HG03060 (cell line): ENCODE measurements at regions not wholly inside any gene's neighbourhood (a gene's known extent, or its start where the extent isn't known, plus 50 kb on each side); places are given as distances from the start of the nearest gene placed in this dataset.

ENCODE experiments used
- ATAC-seq: cut with Tn5 transposase; IDR thresholded peaks from one replicate; pipeline ENCODE4 v1.9.1; 2021; ENCODE audit warnings: low read depth, moderate number of reproducible peaks; ENCODE audit not compliant: unreplicated experiment

GRCh38 chr4:100852326-100852725 lies 334.5 kb upstream of the EMCN start:
- no peak for ATAC-seq

- ATAC-seq: no peak
Observed at GRCh38 chr4:100849319-100849718, 331.5 kb upstream of the EMCN start.

GRCh38 chr4:100848841-100849240 lies 331.0 kb upstream of the EMCN start:
- ATAC-seq: peak; percentile 70

- no peak for ATAC-seq
Observed at GRCh38 chr4:100843910-100844309, 326.1 kb upstream of the EMCN start.

GRCh38 chr4:100842856-100843255 lies 325.0 kb upstream of the EMCN start:
- ATAC-seq: no peak

GRCh38 chr4:100841911-100842310 lies 324.1 kb upstream of the EMCN start:
- no peak for ATAC-seq

- ATAC-seq: no peak
Observed at GRCh38 chr4:100839712-100840111, 321.9 kb upstream of the EMCN start.

- ATAC-seq: no peak
Observed at GRCh38 chr4:100838286-100838685, 320.5 kb upstream of the EMCN start.

GRCh38 chr4:100836929-100837328 lies 319.1 kb upstream of the EMCN start:
- no peak for ATAC-seq

- no peak for ATAC-seq
Observed at GRCh38 chr4:100834616-100835015, 316.8 kb upstream of the EMCN start.

- no peak for ATAC-seq
Observed at GRCh38 chr4:100833906-100834305, 316.1 kb upstream of the EMCN start.

- no peak for ATAC-seq
Observed at GRCh38 chr4:100828986-100829685, 311.3 kb upstream of the EMCN start.

GRCh38 chr4:100828364-100828763 lies 310.5 kb upstream of the EMCN start:
- no peak for ATAC-seq

- ATAC-seq: no peak
Observed at GRCh38 chr4:100827756-100828155, 309.9 kb upstream of the EMCN start.

GRCh38 chr4:100826808-100827548 lies 309.2 kb upstream of the EMCN start:
- ATAC-seq: no peak

GRCh38 chr4:100826067-100826466 lies 308.2 kb upstream of the EMCN start:
- no peak for ATAC-seq

GRCh38 chr4:100823993-100824323 lies 306.1 kb upstream of the EMCN start:
- ATAC-seq: no peak

GRCh38 chr4:100823066-100823992 lies 305.5 kb upstream of the EMCN start:
- peak; percentile 71 for ATAC-seq

- ATAC-seq: no peak
Observed at GRCh38 chr4:100820249-100820648, 302.4 kb upstream of the EMCN start.

GRCh38 chr4:100819505-100819904 lies 301.7 kb upstream of the EMCN start:
- no peak for ATAC-seq

GRCh38 chr4:100816436-100817045 lies 298.7 kb upstream of the EMCN start:
- ATAC-seq: no peak
